Motor neuron (in vitro differentiated cells): ENCODE measurements at regions not wholly inside any gene's neighbourhood (a gene's known extent, or its start where the extent isn't known, plus 50 kb on each side); places are given as distances from the start of the nearest gene placed in this dataset.

ENCODE experiments used
- ATAC-seq, 8 experiments: fragments of 200-7000 bp; cut with Tn5 transposase; replicated peaks in 6 of 8; 2 replicates each; pipeline ENCODE4 v1.8.0; 2021; ENCODE audit warnings: mild to moderate bottlenecking in 8 of 8, moderate library complexity in 8 of 8
- H3K27ac ChIP-seq, 2 donors: fragments of 250-450 bp; sonication (Bioruptor Pico); 2 replicates each; pipeline ENCODE4 v1.9.0; 2021; ENCODE audit warnings: antibody characterized with exemption in 2 of 2, mild to moderate bottlenecking in 2 of 2, moderate library complexity in 1 of 2
- H3K4me1 ChIP-seq, 2 donors: fragments of 250-450 bp; sonication (Bioruptor Pico); replicated peaks in 1 of 2; 2 replicates each; pipeline ENCODE4 v1.6.1; 2021; ENCODE audit warnings: antibody characterized with exemption in 2 of 2, mild to moderate bottlenecking in 2 of 2, moderate library complexity in 1 of 2
- H3K4me3 ChIP-seq, 5 donors: fragments of 250-450 bp; sonication (Bioruptor Pico); 2 replicates each; pipeline ENCODE4 v1.9.0; 2021; ENCODE audit warnings: antibody characterized with exemption in 5 of 5, mild to moderate bottlenecking in 5 of 5, moderate library complexity in 4 of 5
- WGBS, 10 experiments: fragments of 450-650 bp; shearing (Covaris generic); methylation state at CpG; one replicate each; pipeline ENCODE4 v1.0.0; 2022; 5-methylcytosine and 5-hydroxymethylcytosine counted together
- in situ Hi-C, 9 experiments: fragments of 400-800 bp; cut with MboI; loops; one replicate each; pipeline ENCODE4 v1.15.0; 2021; ENCODE audit warnings: low sequenced_read_pairs in 9 of 9, low pct_unique_long_range_greater_than_20kb in 2 of 9; ENCODE audit not compliant: unreplicated experiment in 9 of 9

- Histone ChIP-seq H3K4me3 (no peak overlapping the region), H3K4me1 (peaks cover 52 to 56% of the 10 kb centered on the region in 2 donors), H3K27ac (no peak overlapping the region)
- in situ Hi-C loops: no loop called here
- no peak for ATAC-seq
- WGBS, 10 experiments: 10 to 28% (median 20%) methylated on average over 5 to 9 of the region's 16 CpGs; no CpG with 5 or more reads in 6 of the 10 experiments
These were observed 60.5 kb upstream of the SLCO4A1 start for GRCh38 chr20:62581806-62582205.

GRCh38 chr20:62583424-62583920 lies 58.8 kb upstream of the SLCO4A1 start:
- Histone ChIP-seq H3K4me3 (no peak overlapping the region), H3K27ac (no peak overlapping the region), H3K4me1 (peaks cover 47 to 58% of the 10 kb centered on the region in 2 donors)
- in situ Hi-C loops: no loop called here
- no peak for ATAC-seq
- 21 to 84% (median 57%) methylated on average over 2 to 8 of the region's 12 CpGs; no CpG with 5 or more reads in 1 of the 10 experiments for WGBS, 10 experiments

GRCh38 chr20:62584671-62585460 lies 57.4 kb upstream of the SLCO4A1 start:
- H3K27ac ChIP-seq: peak overlapping the region in 1 of 2 donors; percentile 67
- in situ Hi-C loops: no loop called here
- peak in 4 of 8 experiments; percentile 27 to 58 (median 44) for ATAC-seq
- H3K4me1 ChIP-seq: peaks cover 52 to 66% of the 10 kb centered on the region in 2 donors
- 0 to 90% (median 38%) methylated on average over 1 to 6 of the region's 16 CpGs; no CpG with 5 or more reads in 6 of the 10 experiments for WGBS, 10 experiments
- H3K4me3 ChIP-seq: no peak overlapping the region

- 54 to 73% (median 60%) methylated on average over 1 to 8 of the region's 22 CpGs; no CpG with 5 or more reads in 5 of the 10 experiments for WGBS, 10 experiments
- Histone ChIP-seq H3K27ac (peak overlapping the region in 1 of 2 donors; percentile 67), H3K4me3 (no peak overlapping the region), H3K4me1 (peaks cover 46 to 62% of the 10 kb centered on the region in 2 donors)
- peak in 5 of 8 experiments; percentile 32 to 73 (median 62) for ATAC-seq
- in situ Hi-C loops: no loop called here
These were observed 56.8 kb upstream of the SLCO4A1 start for GRCh38 chr20:62585461-62585970.

- peaks cover 33 to 52% of the 10 kb centered on the region in 2 donors for H3K4me1 ChIP-seq
- H3K27ac ChIP-seq: no peak overlapping the region
- WGBS, 10 experiments: 30 to 80% (median 50%) methylated on average over 1 to 2 of the region's 8 CpGs; no CpG with 5 or more reads in 7 of the 10 experiments
- H3K4me3 ChIP-seq: no peak overlapping the region
- no peak for ATAC-seq
- in situ Hi-C loops: no loop called here
These were observed 55.5 kb upstream of the SLCO4A1 start for GRCh38 chr20:62586799-62587198.

GRCh38 chr20:62587757-62588402 lies 54.4 kb upstream of the SLCO4A1 start:
- no peak overlapping the region for H3K27ac ChIP-seq
- in situ Hi-C loops: no loop called here
- H3K4me1 ChIP-seq: peaks cover 28 to 42% of the 10 kb centered on the region in 2 donors
- H3K4me3 ChIP-seq: no peak overlapping the region
- ATAC-seq: peak in 2 of 8 experiments; percentile 9
- WGBS, 10 experiments: 33 to 100% (median 67%) methylated on average over 1 to 7 of the region's 20 CpGs; no CpG with 5 or more reads in 4 of the 10 experiments

- Histone ChIP-seq H3K4me1 (peaks cover 28 to 42% of the 10 kb centered on the region in 2 donors), H3K4me3 (no peak overlapping the region), H3K27ac (peak overlapping the region in 1 of 2 donors; percentile 44)
- ATAC-seq: peak in 4 of 8 experiments; percentile 5 to 23 (median 12)
- in situ Hi-C loops: no loop called here
- WGBS, 10 experiments: 40 to 92% (median 73%) methylated on average over 1 to 5 of the region's 13 CpGs; no CpG with 5 or more reads in 3 of the 10 experiments
These were observed 53.7 kb upstream of the SLCO4A1 start for GRCh38 chr20:62588458-62589149.

GRCh38 chr20:62589150-62589498 lies 53.2 kb upstream of the SLCO4A1 start:
- Histone ChIP-seq H3K4me1 (peaks cover 28 to 42% of the 10 kb centered on the region in 2 donors), H3K4me3 (no peak overlapping the region), H3K27ac (peak overlapping the region in 1 of 2 donors; percentile 44)
- 33 to 79% (median 66%) methylated on average over 1 to 3 of the region's 9 CpGs; no CpG with 5 or more reads in 6 of the 10 experiments for WGBS, 10 experiments
- in situ Hi-C loops: no loop called here
- peak in 4 of 8 experiments; percentile 2 to 12 (median 8) for ATAC-seq

GRCh38 chr20:62589720-62590119 lies 52.6 kb upstream of the SLCO4A1 start:
- 69 to 93% (median 77%) methylated on average over 3 to 11 of the region's 14 CpGs; no CpG with 5 or more reads in 3 of the 10 experiments for WGBS, 10 experiments

GRCh38 chr20:62590309-62591121 lies 51.8 kb upstream of the SLCO4A1 start:
- Histone ChIP-seq H3K27ac (no peak overlapping the region), H3K4me1 (peaks cover 21 to 31% of the 10 kb centered on the region in 2 donors), H3K4me3 (no peak overlapping the region)
- in situ Hi-C loops: no loop called here
- 0 to 57% (median 26%) methylated on average over 1 to 8 of the region's 23 CpGs; no CpG with 5 or more reads in 5 of the 10 experiments for WGBS, 10 experiments
- ATAC-seq: peak in 6 of 8 experiments; percentile 10 to 99 (median 60)

More at GRCh38 chr20:62589720-62590119, 52.6 kb upstream of the SLCO4A1 start:
- Histone ChIP-seq H3K4me3 (no peak overlapping the region), H3K27ac (no peak overlapping the region), H3K4me1 (peaks cover 27 to 39% of the 10 kb centered on the region in 2 donors)
- in situ Hi-C loops: no loop called here
- ATAC-seq: no peak

GRCh38 chr20:62591122-62591468 lies 51.2 kb upstream of the SLCO4A1 start:
- 100% methylated on average over 1 of the region's 11 CpGs; no CpG with 5 or more reads in 9 of the 10 experiments for WGBS, 10 experiments
- in situ Hi-C loops: no loop called here
- Histone ChIP-seq H3K4me3 (no peak overlapping the region), H3K4me1 (peaks cover 18 to 27% of the 10 kb centered on the region in 2 donors), H3K27ac (no peak overlapping the region)
- no peak for ATAC-seq

GRCh38 chr20:62591591-62591990 lies 50.7 kb upstream of the SLCO4A1 start:
- 40 to 90% (median 82%) methylated on average over 1 to 9 of the region's 10 CpGs; no CpG with 5 or more reads in 2 of the 10 experiments for WGBS, 10 experiments
- peaks cover 18 to 27% of the 10 kb centered on the region in 2 donors for H3K4me1 ChIP-seq
- in situ Hi-C loops: no loop called here
- ATAC-seq: no peak
- H3K27ac ChIP-seq: no peak overlapping the region
- no peak overlapping the region for H3K4me3 ChIP-seq
